ENCODE measurements at regions not wholly inside any gene's neighbourhood (a gene's known extent, or its start where the extent isn't known, plus 50 kb on each side); places are given as distances from the start of the nearest gene placed in this dataset.

DNA sequence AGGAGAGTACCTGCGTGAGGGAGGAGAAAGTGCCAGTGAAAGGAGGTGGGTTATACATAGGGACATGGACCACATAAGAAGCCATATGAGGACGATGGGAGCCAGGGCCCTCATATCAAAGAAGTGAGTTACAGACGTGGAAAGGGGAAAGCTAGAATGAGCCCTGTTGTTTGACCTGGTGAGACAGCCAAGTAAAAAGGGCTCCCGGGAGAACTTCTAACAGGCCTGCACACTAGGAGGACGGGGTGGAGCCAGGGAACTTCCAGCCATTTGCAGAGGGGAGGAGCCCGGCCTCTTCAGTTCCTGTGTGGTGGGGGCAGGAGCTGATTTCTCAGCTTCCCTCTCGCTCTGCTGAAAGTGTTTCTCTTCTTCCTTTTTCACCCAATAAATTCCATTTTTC is 84.1 kb upstream of the SLC66A3 start:
- TF ChIP-seq SNAI2 (CRISPR knock-in tag; IDR thresholded peaks at IDR 0.05) (no peak), GLIS3 (CRISPR knock-in tag; IDR thresholded peaks at IDR 0.05) (no peak), RARB (CRISPR knock-in tag; IDR thresholded peaks at IDR 0.05) (no peak)
- peak; percentile 28; the same call in 2 of the 3 replicates for ATAC-seq

- TF ChIP-seq ZNF70 (CRISPR knock-in tag; IDR thresholded peaks at IDR 0.05) = no peak
- no peak for TF ChIP-seq GLIS3 (CRISPR knock-in tag; IDR thresholded peaks at IDR 0.05)
- ATAC-seq = no peak
These were observed 83.3 kb upstream of the SLC66A3 start for GRCh38 chr2:11071939-11072338.

DNA sequence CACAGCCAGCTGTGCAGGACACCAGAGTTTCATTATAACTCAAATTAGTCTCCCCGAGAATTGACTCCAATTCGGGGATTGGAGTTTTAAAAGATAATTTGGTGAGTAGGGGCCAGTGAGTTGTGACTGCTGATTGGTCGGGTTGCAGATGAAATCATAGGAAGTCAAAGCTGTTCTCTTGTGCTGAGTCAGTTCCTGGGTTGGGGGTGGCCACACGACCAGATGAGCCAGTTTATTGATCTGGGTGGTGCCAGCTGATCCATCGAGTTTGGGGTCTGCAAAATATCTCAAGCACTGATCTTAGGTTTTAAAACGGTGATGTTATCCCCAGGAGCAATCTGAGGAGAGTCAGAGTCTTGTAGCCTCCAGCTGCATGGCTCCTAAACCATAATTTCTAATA is 82.7 kb upstream of the SLC66A3 start:
- ATAC-seq = no peak

GRCh38 chr2:11073251-11073650 is 82.0 kb upstream of the SLC66A3 start:
- ATAC-seq = peak; percentile 79
- no peak for TF ChIP-seq BACH2 (CRISPR knock-in tag; IDR thresholded peaks at IDR 0.05; ENCODE audit: borderline replicate concordance)
- no peak for TF ChIP-seq ZFP30 (CRISPR knock-in tag; IDR thresholded peaks at IDR 0.05)
- TF ChIP-seq, protein P1, sequence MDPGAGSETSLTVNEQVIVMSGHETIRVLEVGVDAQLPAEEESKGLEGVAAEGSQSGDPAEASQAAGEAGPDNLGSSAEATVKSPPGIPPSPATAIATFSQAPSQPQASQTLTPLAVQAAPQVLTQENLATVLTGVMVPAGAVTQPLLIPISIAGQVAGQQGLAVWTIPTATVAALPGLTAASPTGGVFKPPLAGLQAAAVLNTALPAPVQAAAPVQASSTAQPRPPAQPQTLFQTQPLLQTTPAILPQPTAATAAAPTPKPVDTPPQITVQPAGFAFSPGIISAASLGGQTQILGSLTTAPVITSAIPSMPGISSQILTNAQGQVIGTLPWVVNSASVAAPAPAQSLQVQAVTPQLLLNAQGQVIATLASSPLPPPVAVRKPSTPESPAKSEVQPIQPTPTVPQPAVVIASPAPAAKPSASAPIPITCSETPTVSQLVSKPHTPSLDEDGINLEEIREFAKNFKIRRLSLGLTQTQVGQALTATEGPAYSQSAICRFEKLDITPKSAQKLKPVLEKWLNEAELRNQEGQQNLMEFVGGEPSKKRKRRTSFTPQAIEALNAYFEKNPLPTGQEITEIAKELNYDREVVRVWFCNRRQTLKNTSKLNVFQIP (CRISPR knock-in tag; IDR thresholded peaks at IDR 0.05; ENCODE audit: borderline replicate concordance, low read depth) = no peak
- no peak for TF ChIP-seq PATZ1 (CRISPR knock-in tag; IDR thresholded peaks at IDR 0.05; ENCODE audit: borderline replicate concordance)
- no peak for TF ChIP-seq ZC3H10 (CRISPR knock-in tag; IDR thresholded peaks at IDR 0.05)
- TF ChIP-seq GLIS3 (CRISPR knock-in tag; IDR thresholded peaks at IDR 0.05) = no peak
- no peak for TF ChIP-seq RARB (CRISPR knock-in tag; IDR thresholded peaks at IDR 0.05)
- TF ChIP-seq CSDC2 (CRISPR knock-in tag; IDR thresholded peaks at IDR 0.05) = no peak
- TF ChIP-seq CSRNP3 (CRISPR knock-in tag; IDR thresholded peaks at IDR 0.05) = no peak
- no peak for TF ChIP-seq PPARA (CRISPR knock-in tag; IDR thresholded peaks at IDR 0.05; ENCODE audit: borderline replicate concordance)
- no peak for TF ChIP-seq ZNF565 (CRISPR knock-in tag; conservative IDR thresholded peaks at IDR 0.05; ENCODE audit: low read depth)
- no peak for TF ChIP-seq ARNTL (CRISPR knock-in tag; IDR thresholded peaks at IDR 0.05; ENCODE audit: borderline replicate concordance, low read depth)
- no peak for TF ChIP-seq SNAI2 (CRISPR knock-in tag; IDR thresholded peaks at IDR 0.05)
- TF ChIP-seq ISL1 (CRISPR knock-in tag; IDR thresholded peaks at IDR 0.05) = no peak
- no peak for TF ChIP-seq OSR1 (CRISPR knock-in tag; IDR thresholded peaks at IDR 0.05)
- TF ChIP-seq, protein P2, sequence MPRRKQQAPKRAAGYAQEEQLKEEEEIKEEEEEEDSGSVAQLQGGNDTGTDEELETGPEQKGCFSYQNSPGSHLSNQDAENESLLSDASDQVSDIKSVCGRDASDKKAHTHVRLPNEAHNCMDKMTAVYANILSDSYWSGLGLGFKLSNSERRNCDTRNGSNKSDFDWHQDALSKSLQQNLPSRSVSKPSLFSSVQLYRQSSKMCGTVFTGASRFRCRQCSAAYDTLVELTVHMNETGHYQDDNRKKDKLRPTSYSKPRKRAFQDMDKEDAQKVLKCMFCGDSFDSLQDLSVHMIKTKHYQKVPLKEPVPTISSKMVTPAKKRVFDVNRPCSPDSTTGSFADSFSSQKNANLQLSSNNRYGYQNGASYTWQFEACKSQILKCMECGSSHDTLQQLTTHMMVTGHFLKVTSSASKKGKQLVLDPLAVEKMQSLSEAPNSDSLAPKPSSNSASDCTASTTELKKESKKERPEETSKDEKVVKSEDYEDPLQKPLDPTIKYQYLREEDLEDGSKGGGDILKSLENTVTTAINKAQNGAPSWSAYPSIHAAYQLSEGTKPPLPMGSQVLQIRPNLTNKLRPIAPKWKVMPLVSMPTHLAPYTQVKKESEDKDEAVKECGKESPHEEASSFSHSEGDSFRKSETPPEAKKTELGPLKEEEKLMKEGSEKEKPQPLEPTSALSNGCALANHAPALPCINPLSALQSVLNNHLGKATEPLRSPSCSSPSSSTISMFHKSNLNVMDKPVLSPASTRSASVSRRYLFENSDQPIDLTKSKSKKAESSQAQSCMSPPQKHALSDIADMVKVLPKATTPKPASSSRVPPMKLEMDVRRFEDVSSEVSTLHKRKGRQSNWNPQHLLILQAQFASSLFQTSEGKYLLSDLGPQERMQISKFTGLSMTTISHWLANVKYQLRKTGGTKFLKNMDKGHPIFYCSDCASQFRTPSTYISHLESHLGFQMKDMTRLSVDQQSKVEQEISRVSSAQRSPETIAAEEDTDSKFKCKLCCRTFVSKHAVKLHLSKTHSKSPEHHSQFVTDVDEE (CRISPR knock-in tag; IDR thresholded peaks at IDR 0.05) = no peak
- TF ChIP-seq ZNF70 (CRISPR knock-in tag; IDR thresholded peaks at IDR 0.05) = no peak

More for the DNA sequence above, 82.7 kb upstream of the SLC66A3 start:
- TF ChIP-seq CSDC2 (CRISPR knock-in tag; IDR thresholded peaks at IDR 0.05) (no peak), PATZ1 (CRISPR knock-in tag; IDR thresholded peaks at IDR 0.05; ENCODE audit: borderline replicate concordance) (no peak), BACH2 (CRISPR knock-in tag; IDR thresholded peaks at IDR 0.05; ENCODE audit: borderline replicate concordance) (no peak), ZNF70 (CRISPR knock-in tag; IDR thresholded peaks at IDR 0.05) (no peak), ZNF565 (CRISPR knock-in tag; conservative IDR thresholded peaks at IDR 0.05; ENCODE audit: low read depth) (no peak), ARNTL (CRISPR knock-in tag; IDR thresholded peaks at IDR 0.05; ENCODE audit: borderline replicate concordance, low read depth) (no peak)
- TF ChIP-seq, protein P2 (CRISPR knock-in tag; IDR thresholded peaks at IDR 0.05) = no peak

Data from SK-N-SH treated with all-trans-retinoic acid at 6 μM for 48 hours (cell line).